ENCODE measurements at regions not wholly inside any gene's neighbourhood (a gene's known extent, or its start where the extent isn't known, plus 50 kb on each side); places are given as distances from the start of the nearest gene placed in this dataset.
"Not testable (repeated sequence)": the region's sequence is repeated elsewhere in the genome, so short reads cannot be mapped to it uniquely, and the experiment has no call there.

DNA sequence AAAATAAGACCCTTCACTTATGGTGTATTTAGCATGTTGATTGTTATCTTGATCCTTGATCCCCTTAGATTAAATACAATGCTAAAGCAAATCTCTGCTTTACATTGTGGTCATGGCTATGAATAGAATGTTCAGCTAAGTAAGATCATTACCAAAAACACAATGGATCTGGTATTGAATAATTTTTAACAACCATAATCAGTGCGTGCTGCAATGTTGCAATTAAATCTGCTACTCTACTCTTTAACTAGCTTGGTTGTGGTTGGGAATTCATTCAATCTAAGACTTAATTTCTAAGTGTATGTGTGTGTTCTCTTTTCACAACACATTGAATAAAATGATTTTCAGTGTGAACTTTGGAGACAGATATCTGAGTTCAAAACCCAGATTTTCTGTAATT is 442.5 kb upstream of the ZNF804A start:
- Histone ChIP-seq H3K9me3 (no peaks in the 10 kb centered on the region), H3K4me3 (ENCODE audit: control insufficient read depth in 1 of 2, extremely low read depth in 1 of 2, low read length in 1 of 2) (no peak overlapping the region), H3K36me3 (ENCODE audit: control insufficient read depth in 2 of 2, extremely low read depth in 1 of 2, insufficient read depth in 1 of 2, low read length in 1 of 2) (no peaks in the 10 kb centered on the region), H3K27me3 (replicated peaks in 1 of 2; ENCODE audit: control insufficient read depth in 2 of 2, extremely low read depth in 1 of 2, insufficient read depth in 2 of 2, low read length in 1 of 2) (no peaks in the 10 kb centered on the region), H3K27ac (ENCODE audit: low read length) (no peak overlapping the region), H3K4me1 (ENCODE audit: control insufficient read depth in 1 of 2, extremely low read depth in 1 of 2, insufficient read depth in 2 of 2, low read length in 2 of 2) (no peaks in the 10 kb centered on the region)
- CTCF ChIA-PET, result no interaction called here
- Mint-ChIP-seq H3K9me3 (peaks cover 5 to 18% (median 7%) of the 10 kb centered on the region in 3 donors), H3K4me3 (no peak overlapping the region), H3K27me3 (no peaks in the 10 kb centered on the region), H3K4me1 (no peaks in the 10 kb centered on the region), H3K36me3 (no peaks in the 10 kb centered on the region), H3K27ac (no peak overlapping the region)
- POLR2A ChIA-PET, result no interaction called here
- DNase-seq, result no peak
- WGBS (ENCODE audit: insufficient coverage), result no CpG with 5 or more reads among the region's 1 CpG
- no peak for ATAC-seq (replicated peaks in 1 of 4)

DNA sequence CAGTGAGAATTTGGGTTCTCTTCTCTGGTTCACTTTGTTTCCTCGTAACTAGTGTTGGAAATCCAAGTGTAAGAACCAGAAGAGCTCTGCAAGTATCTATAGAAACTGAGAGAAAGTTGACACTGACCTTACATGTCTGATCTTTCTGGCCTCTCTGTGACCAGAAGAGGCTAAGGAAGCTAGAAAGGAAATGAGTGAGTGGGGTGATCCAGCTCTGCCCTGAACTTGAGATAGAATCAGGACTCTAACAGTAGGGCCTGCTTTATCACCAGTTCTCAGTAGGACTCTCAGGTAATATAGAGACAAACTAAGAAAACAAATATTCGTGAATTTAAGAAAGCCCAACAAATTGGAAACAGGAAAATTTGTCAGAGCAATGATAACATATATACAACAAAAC is 441.2 kb upstream of the ZNF804A start:
- Histone ChIP-seq H3K4me1 (ENCODE audit: control insufficient read depth in 1 of 2, extremely low read depth in 1 of 2, insufficient read depth in 2 of 2, low read length in 2 of 2) (no peaks in the 10 kb centered on the region), H3K27me3 (replicated peaks in 1 of 2; ENCODE audit: control insufficient read depth in 2 of 2, extremely low read depth in 1 of 2, insufficient read depth in 2 of 2, low read length in 1 of 2) (no peaks in the 10 kb centered on the region), H3K36me3 (ENCODE audit: control insufficient read depth in 2 of 2, extremely low read depth in 1 of 2, insufficient read depth in 1 of 2, low read length in 1 of 2) (no peaks in the 10 kb centered on the region), H3K4me3 (ENCODE audit: control insufficient read depth in 1 of 2, extremely low read depth in 1 of 2, low read length in 1 of 2) (no peak overlapping the region), H3K9me3 (no peaks in the 10 kb centered on the region), H3K27ac (ENCODE audit: low read length) (no peak overlapping the region)
- WGBS (ENCODE audit: insufficient coverage), result no CpG with 5 or more reads among the region's 2 CpGs
- Mint-ChIP-seq H3K27ac (no peak overlapping the region), H3K4me1 (no peaks in the 10 kb centered on the region), H3K36me3 (no peaks in the 10 kb centered on the region), H3K4me3 (no peak overlapping the region), H3K27me3 (no peaks in the 10 kb centered on the region), H3K9me3 (peaks cover 5 to 17% (median 9%) of the 10 kb centered on the region in 3 donors)
- ATAC-seq (replicated peaks in 1 of 4) (no peak), DNase-seq (no peak)
- POLR2A ChIA-PET, result no interaction called here
- CTCF ChIA-PET, result no interaction called here

DNA sequence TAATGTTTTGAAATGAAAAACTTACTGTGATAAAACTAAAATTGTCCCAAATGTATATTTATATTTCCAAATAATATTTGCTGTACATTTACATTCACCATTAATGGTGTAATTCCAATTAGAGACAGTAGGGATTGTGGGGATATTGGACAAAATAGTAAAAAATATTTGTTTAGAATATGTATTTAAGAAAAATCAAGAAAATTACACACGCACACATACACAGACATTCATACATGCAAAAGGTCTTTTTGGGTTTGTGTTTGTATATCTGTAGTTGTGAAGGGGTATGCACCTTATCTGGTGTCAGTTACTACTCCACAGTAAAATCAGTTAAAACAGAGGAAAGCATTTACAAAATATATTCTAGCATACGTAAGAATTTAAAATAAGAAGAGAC is 435.9 kb upstream of the ZNF804A start:
- no peaks in the 10 kb centered on the region for H3K4me1 Mint-ChIP-seq

DNA sequence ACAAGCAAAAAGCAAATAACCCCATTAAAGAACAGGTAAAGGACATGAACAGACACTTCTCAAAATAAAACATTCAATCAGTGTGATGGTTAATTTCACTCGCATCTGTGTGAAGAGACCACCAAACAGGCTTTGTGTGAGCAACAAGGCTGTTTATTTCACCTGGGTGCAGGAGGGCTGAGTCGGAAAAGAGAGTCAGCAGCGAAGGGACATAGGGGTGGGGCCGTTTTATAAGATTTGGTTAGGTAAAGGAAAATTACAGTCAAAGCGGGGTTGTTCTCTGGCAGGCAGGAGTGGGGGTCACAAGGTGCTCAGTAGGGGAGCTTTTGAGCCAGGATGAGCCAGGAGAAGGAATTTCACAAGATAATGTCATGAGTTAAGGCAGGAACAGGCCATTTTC is 429.5 kb upstream of the ZNF804A start:
- H3K36me3 ChIP-seq (ENCODE audit: control insufficient read depth in 2 of 2, extremely low read depth in 1 of 2, insufficient read depth in 1 of 2, low read length in 1 of 2); H3K27ac Mint-ChIP-seq; H3K4me1 Mint-ChIP-seq; H3K27me3 Mint-ChIP-seq; CTCF ChIA-PET; H3K4me3 ChIP-seq (ENCODE audit: control insufficient read depth in 1 of 2, extremely low read depth in 1 of 2, low read length in 1 of 2); H3K4me3 Mint-ChIP-seq; H3K9me3 ChIP-seq; H3K36me3 Mint-ChIP-seq; POLR2A ChIA-PET; DNase-seq; H3K4me1 ChIP-seq (ENCODE audit: control insufficient read depth in 1 of 2, extremely low read depth in 1 of 2, insufficient read depth in 2 of 2, low read length in 2 of 2); ATAC-seq (replicated peaks in 1 of 4); H3K27ac ChIP-seq (ENCODE audit: low read length); H3K27me3 ChIP-seq (replicated peaks in 1 of 2; ENCODE audit: control insufficient read depth in 2 of 2, extremely low read depth in 1 of 2, insufficient read depth in 2 of 2, low read length in 1 of 2): not testable (repeated sequence)
- WGBS (ENCODE audit: insufficient coverage), result 81% methylated on average over 5 of the region's 5 CpGs
- H3K9me3 Mint-ChIP-seq, result peaks cover 22 to 35% (median 27%) of the 10 kb centered on the region in 3 donors

More for the DNA sequence above, 435.9 kb upstream of the ZNF804A start:
- CTCF ChIA-PET, result no interaction called here
- WGBS (ENCODE audit: insufficient coverage), result no CpG with 5 or more reads among the region's 2 CpGs
- ATAC-seq (replicated peaks in 1 of 4) (no peak), DNase-seq (no peak)
- H3K27me3 Mint-ChIP-seq, result no peaks in the 10 kb centered on the region
- no peaks in the 10 kb centered on the region for H3K4me1 ChIP-seq (ENCODE audit: control insufficient read depth in 1 of 2, extremely low read depth in 1 of 2, insufficient read depth in 2 of 2, low read length in 2 of 2)
- H3K4me3 ChIP-seq (ENCODE audit: control insufficient read depth in 1 of 2, extremely low read depth in 1 of 2, low read length in 1 of 2), result no peak overlapping the region
- H3K27me3 ChIP-seq (replicated peaks in 1 of 2; ENCODE audit: control insufficient read depth in 2 of 2, extremely low read depth in 1 of 2, insufficient read depth in 2 of 2, low read length in 1 of 2), result no peaks in the 10 kb centered on the region
- no peaks in the 10 kb centered on the region for H3K36me3 ChIP-seq (ENCODE audit: control insufficient read depth in 2 of 2, extremely low read depth in 1 of 2, insufficient read depth in 1 of 2, low read length in 1 of 2)
- H3K27ac ChIP-seq (ENCODE audit: low read length), result no peak overlapping the region
- H3K36me3 Mint-ChIP-seq, result no peaks in the 10 kb centered on the region
- no peak overlapping the region for H3K27ac Mint-ChIP-seq
- POLR2A ChIA-PET, result no interaction called here
- H3K9me3 ChIP-seq, result no peaks in the 10 kb centered on the region
- H3K4me3 Mint-ChIP-seq, result no peak overlapping the region
- H3K9me3 Mint-ChIP-seq, result peaks cover 10 to 24% (median 16%) of the 10 kb centered on the region in 3 donors

DNA sequence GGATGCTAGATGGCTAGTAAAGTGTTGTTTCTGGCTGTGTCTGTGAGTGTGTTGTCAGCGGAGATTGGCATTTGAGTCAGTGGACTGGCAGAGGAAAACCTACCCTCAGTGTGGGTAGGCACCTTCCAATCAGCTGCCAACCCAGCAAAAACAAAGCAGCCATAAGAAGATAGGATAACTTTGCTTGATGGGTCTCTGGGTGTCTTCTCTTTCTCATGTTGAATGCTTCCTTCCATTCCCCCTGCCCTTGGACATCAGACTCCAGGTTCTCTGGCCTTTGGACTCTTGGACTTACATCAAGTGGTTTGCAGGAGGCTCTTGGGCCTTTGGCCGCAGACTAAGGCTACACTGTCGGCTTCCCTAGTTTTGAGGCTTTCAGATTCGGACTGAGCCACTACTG is 429.0 kb upstream of the ZNF804A start:
- Mint-ChIP-seq H3K27me3 (no peaks in the 10 kb centered on the region), H3K27ac (no peak overlapping the region), H3K4me1 (no peaks in the 10 kb centered on the region), H3K9me3 (peaks cover 22 to 38% (median 27%) of the 10 kb centered on the region in 3 donors), H3K36me3 (no peaks in the 10 kb centered on the region), H3K4me3 (no peak overlapping the region)
- H3K4me1 ChIP-seq (ENCODE audit: control insufficient read depth in 1 of 2, extremely low read depth in 1 of 2, insufficient read depth in 2 of 2, low read length in 2 of 2), result no peaks in the 10 kb centered on the region
- H3K9me3 ChIP-seq, result no peaks in the 10 kb centered on the region
- DNase-seq (no peak), ATAC-seq (replicated peaks in 1 of 4) (no peak)
- H3K4me3 ChIP-seq (ENCODE audit: control insufficient read depth in 1 of 2, extremely low read depth in 1 of 2, low read length in 1 of 2), result no peak overlapping the region
- H3K27me3 ChIP-seq (replicated peaks in 1 of 2; ENCODE audit: control insufficient read depth in 2 of 2, extremely low read depth in 1 of 2, insufficient read depth in 2 of 2, low read length in 1 of 2), result no peaks in the 10 kb centered on the region
- CTCF ChIA-PET, result no interaction called here
- 89% methylated on average over 3 of the region's 4 CpGs for WGBS (ENCODE audit: insufficient coverage)
- POLR2A ChIA-PET, result no interaction called here
- H3K27ac ChIP-seq (ENCODE audit: low read length), result no peak overlapping the region
- no peaks in the 10 kb centered on the region for H3K36me3 ChIP-seq (ENCODE audit: control insufficient read depth in 2 of 2, extremely low read depth in 1 of 2, insufficient read depth in 1 of 2, low read length in 1 of 2)

DNA sequence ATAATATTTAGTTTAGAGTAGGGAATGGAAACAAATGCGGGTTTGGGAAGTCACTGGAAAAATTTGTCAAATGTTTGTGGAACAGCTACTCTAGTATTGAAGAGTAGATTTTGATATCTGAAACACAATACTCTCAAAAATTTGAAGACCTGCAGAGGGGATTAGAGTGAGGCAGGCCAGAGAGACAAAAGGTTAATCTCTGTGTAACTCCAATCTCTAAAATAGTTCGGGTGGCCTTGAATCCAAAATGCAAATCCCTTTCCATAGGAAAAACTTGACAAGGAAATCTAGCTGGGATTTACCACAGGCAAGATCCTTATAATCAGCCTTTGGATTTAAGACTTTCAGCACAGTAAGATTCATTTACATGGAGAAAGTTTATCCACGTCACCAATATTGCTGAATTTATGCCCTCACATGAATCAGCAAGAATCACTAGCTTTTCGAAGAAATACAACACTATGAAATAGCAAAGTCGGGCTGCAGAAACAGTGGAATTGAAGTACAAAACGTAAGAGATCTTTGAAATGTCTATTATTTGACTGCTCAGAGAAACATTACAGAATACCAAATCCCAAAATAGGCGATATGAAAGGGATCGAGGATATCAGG is 423.7 kb upstream of the ZNF804A start:
- no peak for ATAC-seq (replicated peaks in 1 of 4)
- H3K9me3 ChIP-seq, result peaks cover 5% of the 10 kb centered on the region
- POLR2A ChIA-PET, result no interaction called here
- CTCF ChIA-PET, result no interaction called here
- no peak overlapping the region for H3K27ac ChIP-seq (ENCODE audit: low read length)
- WGBS (ENCODE audit: insufficient coverage), result no CpG with 5 or more reads among the region's 8 CpGs
- no peak for DNase-seq
- H3K27me3 ChIP-seq (replicated peaks in 1 of 2; ENCODE audit: control insufficient read depth in 2 of 2, extremely low read depth in 1 of 2, insufficient read depth in 2 of 2, low read length in 1 of 2), result no peaks in the 10 kb centered on the region
- Mint-ChIP-seq H3K9me3 (peaks cover 5 to 16% (median 12%) of the 10 kb centered on the region in 3 donors), H3K4me1 (no peaks in the 10 kb centered on the region), H3K27me3 (no peaks in the 10 kb centered on the region), H3K4me3 (no peak overlapping the region), H3K36me3 (no peaks in the 10 kb centered on the region), H3K27ac (no peak overlapping the region)
- H3K4me3 ChIP-seq (ENCODE audit: control insufficient read depth in 1 of 2, extremely low read depth in 1 of 2, low read length in 1 of 2), result no peak overlapping the region
- no peaks in the 10 kb centered on the region for H3K4me1 ChIP-seq (ENCODE audit: control insufficient read depth in 1 of 2, extremely low read depth in 1 of 2, insufficient read depth in 2 of 2, low read length in 2 of 2)
- H3K36me3 ChIP-seq (ENCODE audit: control insufficient read depth in 2 of 2, extremely low read depth in 1 of 2, insufficient read depth in 1 of 2, low read length in 1 of 2), result no peaks in the 10 kb centered on the region

DNA sequence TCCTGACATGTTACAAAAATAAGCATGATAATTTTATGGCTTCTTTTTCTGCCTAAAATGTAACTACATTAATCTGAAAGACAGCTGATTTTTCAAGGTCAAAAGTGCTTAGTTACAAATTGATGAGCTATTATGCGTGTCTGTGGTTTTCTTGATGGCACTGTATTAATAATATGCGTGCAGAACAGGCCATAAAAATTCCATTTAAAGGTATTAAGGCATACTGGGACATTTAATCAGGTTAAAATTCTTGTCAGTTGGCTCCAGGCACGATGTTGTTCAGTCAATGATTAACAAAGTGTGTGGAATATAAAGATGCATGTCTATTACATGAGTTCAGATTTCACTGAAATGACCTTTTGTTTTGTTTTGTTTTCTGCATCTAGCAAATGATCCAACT is 420.1 kb upstream of the ZNF804A start:
- H3K36me3 Mint-ChIP-seq, result no peaks in the 10 kb centered on the region
- DNase-seq, result no peak
- Histone ChIP-seq H3K4me1 (ENCODE audit: control insufficient read depth in 1 of 2, extremely low read depth in 1 of 2, insufficient read depth in 2 of 2, low read length in 2 of 2) (no peaks in the 10 kb centered on the region), H3K27me3 (replicated peaks in 1 of 2; ENCODE audit: control insufficient read depth in 2 of 2, extremely low read depth in 1 of 2, insufficient read depth in 2 of 2, low read length in 1 of 2) (no peaks in the 10 kb centered on the region), H3K9me3 (peaks cover 5% of the 10 kb centered on the region), H3K36me3 (ENCODE audit: control insufficient read depth in 2 of 2, extremely low read depth in 1 of 2, insufficient read depth in 1 of 2, low read length in 1 of 2) (no peaks in the 10 kb centered on the region), H3K27ac (ENCODE audit: low read length) (no peak overlapping the region), H3K4me3 (ENCODE audit: control insufficient read depth in 1 of 2, extremely low read depth in 1 of 2, low read length in 1 of 2) (no peak overlapping the region)
- ChIA-PET POLR2A (no interaction called here), CTCF (no interaction called here)
- H3K27me3 Mint-ChIP-seq, result no peaks in the 10 kb centered on the region
- WGBS (ENCODE audit: insufficient coverage), result 53% methylated on average over 3 of the region's 3 CpGs
- H3K4me1 Mint-ChIP-seq, result no peaks in the 10 kb centered on the region
- H3K9me3 Mint-ChIP-seq, result peaks cover 7 to 16% (median 8%) of the 10 kb centered on the region in 3 donors
- no peak overlapping the region for H3K27ac Mint-ChIP-seq
- no peak for ATAC-seq (replicated peaks in 1 of 4)
- H3K4me3 Mint-ChIP-seq, result no peak overlapping the region
